T-cell (primary cell): ENCODE measurements at regions not wholly inside any gene's neighbourhood (a gene's known extent, or its start where the extent isn't known, plus 50 kb on each side); places are given as distances from the start of the nearest gene placed in this dataset.

ENCODE experiments used
- ATAC-seq, 4 experiments: fragments of 200-7000 bp in 3 of 4; fragments of 150-1000 bp in 1 of 4; cut with Tn5 transposase; replicated peaks in 1 of 4; 1 replicate in 3 of 4; 2 replicates in 1 of 4; pipeline ENCODE4 v1.10.0; 2021; ENCODE audit warnings: moderate library complexity in 3 of 4, mild to moderate bottlenecking in 2 of 4, moderate number of reproducible peaks in 1 of 4
- CTCF ChIA-PET, 2 donors: fragments of 300-600 bp; sonication (Branson Sonifier 250); formaldehyde crosslinking; loops; one replicate each; lab custom pipeline; 2022; ENCODE audit warnings: antibody characterized with exemption in 2 of 2; lab: Charles Lee
- POLR2A ChIA-PET, 2 donors: fragments of 300-600 bp; sonication (Branson Sonifier 250); formaldehyde crosslinking; loops; one replicate each; lab custom pipeline; 2022; ENCODE audit warnings: antibody characterized with exemption in 2 of 2; lab: Charles Lee
- DNase-seq, 35 experiments: peaks; one replicate each; pipeline versions ENCODE4 v3.0.0 to v3.0.0-alpha.2; 2013 to 2023
- H3K27ac ChIP-seq: one replicate; pipeline ENCODE4 v1.5.1; 2013; ENCODE audit warnings: low read length
- H3K27me3 ChIP-seq, 2 experiments: replicated peaks in 1 of 2; 1 replicate in 1 of 2; 2 replicates in 1 of 2; pipeline versions ENCODE4 v1.6.1 to v1.7.0; 2013; ENCODE audit warnings: low read length in 1 of 2, mixed read lengths in 1 of 2; ENCODE audit not compliant: control insufficient read depth in 2 of 2, insufficient read depth in 2 of 2; ENCODE audit errors: extremely low read depth in 1 of 2
- H3K36me3 ChIP-seq, 2 donors: 1 replicate in 1 of 2; 2 replicates in 1 of 2; pipeline versions ENCODE4 v1.6.1 to v1.7.0; 2013; ENCODE audit warnings: low read length in 1 of 2; ENCODE audit not compliant: control insufficient read depth in 2 of 2, insufficient read depth in 1 of 2; ENCODE audit errors: extremely low read depth in 1 of 2
- H3K4me1 ChIP-seq, 2 experiments: 1 replicate in 1 of 2; 2 replicates in 1 of 2; pipeline versions ENCODE4 v1.6.1 to v1.7.0; 2013; ENCODE audit warnings: low read length in 2 of 2, mixed read lengths in 1 of 2; ENCODE audit not compliant: insufficient read depth in 2 of 2, control insufficient read depth in 1 of 2; ENCODE audit errors: extremely low read depth in 1 of 2
- H3K4me3 ChIP-seq, 2 donors: 1 replicate in 1 of 2; 2 replicates in 1 of 2; pipeline versions ENCODE4 v1.5.1 to v1.7.0; 2013; ENCODE audit warnings: mild to moderate bottlenecking in 2 of 2, low read length in 1 of 2, moderate library complexity in 1 of 2; ENCODE audit not compliant: control insufficient read depth in 1 of 2; ENCODE audit errors: extremely low read depth in 1 of 2
- H3K9me3 ChIP-seq: 2 replicates; pipeline ENCODE4 v1.7.0; 2013
- H3K27ac Mint-ChIP-seq, 2 donors: one replicate each; pipeline ENCODE4 v1.8.0; 2020 to 2021; ENCODE audit warnings: mild to moderate bottlenecking in 2 of 2, mixed read lengths in 2 of 2
- H3K27me3 Mint-ChIP-seq, 2 donors: one replicate each; pipeline ENCODE4 v1.8.0; 2021 to 2022; ENCODE audit warnings: mixed read lengths in 2 of 2
- H3K36me3 Mint-ChIP-seq: one replicate; pipeline ENCODE4 v1.8.0; 2021; ENCODE audit warnings: mixed read lengths
- H3K4me1 Mint-ChIP-seq, 3 donors: one replicate each; pipeline ENCODE4 v1.8.0; 2020 to 2022; ENCODE audit warnings: mixed read lengths in 3 of 3, mild to moderate bottlenecking in 1 of 3
- H3K4me3 Mint-ChIP-seq, 3 donors: one replicate each; pipeline ENCODE4 v1.8.0; 2020 to 2022; ENCODE audit warnings: mild to moderate bottlenecking in 3 of 3, mixed read lengths in 3 of 3, moderate library complexity in 3 of 3
- H3K9me3 Mint-ChIP-seq, 3 donors: one replicate each; pipeline ENCODE4 v1.8.0; 2020 to 2022; ENCODE audit warnings: mixed read lengths in 3 of 3
- WGBS: methylation state at CpG from one replicate; pipeline ENCODE4 v1.1.5; 2013; ENCODE audit warnings: missing lambda C conversion rate; ENCODE audit not compliant: insufficient coverage; 5-methylcytosine and 5-hydroxymethylcytosine counted together

DNA sequence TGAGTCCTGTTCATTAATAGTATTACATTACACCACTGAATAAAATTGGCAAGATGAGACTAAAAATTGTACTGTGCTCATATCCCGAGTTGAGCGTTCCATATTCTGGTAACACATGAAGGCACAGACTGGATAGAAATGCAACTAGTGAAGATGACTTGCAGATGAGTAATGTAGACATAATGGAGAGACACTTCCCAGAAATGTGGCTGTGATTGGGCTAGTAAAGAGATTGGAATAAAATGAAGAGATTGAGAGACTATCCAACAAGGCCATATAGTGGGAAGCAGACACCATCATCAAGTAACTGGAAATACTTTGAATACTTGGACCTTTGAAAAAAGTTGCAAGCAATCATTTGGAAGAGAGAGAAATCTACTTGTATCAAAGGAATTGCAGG, 77.3 kb downstream of the DCAF8L1 start:
- Mint-ChIP-seq H3K36me3 (no peaks in the 10 kb centered on the region), H3K27ac (no peak overlapping the region), H3K9me3 (peaks cover 3 to 5% (median 4%) of the 10 kb centered on the region in 3 donors), H3K4me3 (no peak overlapping the region), H3K27me3 (no peaks in the 10 kb centered on the region), H3K4me1 (no peaks in the 10 kb centered on the region)
- WGBS = no CpG with 5 or more reads among the region's 2 CpGs
- Histone ChIP-seq H3K36me3 (no peaks in the 10 kb centered on the region), H3K27me3 (no peaks in the 10 kb centered on the region), H3K4me3 (no peak overlapping the region), H3K9me3 (no peaks in the 10 kb centered on the region), H3K4me1 (no peaks in the 10 kb centered on the region), H3K27ac (no peak overlapping the region)
- DNase-seq = no peak
- ChIA-PET POLR2A (no interaction called here), CTCF (no interaction called here)
- ATAC-seq = no peak

- Histone ChIP-seq H3K4me1 (no peaks in the 10 kb centered on the region), H3K36me3 (no peaks in the 10 kb centered on the region), H3K27ac (no peak overlapping the region), H3K9me3 (no peaks in the 10 kb centered on the region), H3K27me3 (no peaks in the 10 kb centered on the region), H3K4me3 (no peak overlapping the region)
- H3K4me1 Mint-ChIP-seq = no peaks in the 10 kb centered on the region
- no CpG with 5 or more reads among the region's 2 CpGs for WGBS
- CTCF ChIA-PET = no interaction called here
- ATAC-seq = no peak
- no peak for DNase-seq
- peaks cover 7 to 12% (median 10%) of the 10 kb centered on the region in 3 donors for H3K9me3 Mint-ChIP-seq
- H3K4me3 Mint-ChIP-seq = no peak overlapping the region
- no peaks in the 10 kb centered on the region for H3K27me3 Mint-ChIP-seq
- H3K27ac Mint-ChIP-seq = no peak overlapping the region
- no peaks in the 10 kb centered on the region for H3K36me3 Mint-ChIP-seq
- POLR2A ChIA-PET = no interaction called here
These were observed 86.1 kb downstream of the MAGEB10 start for GRCh38 chrX:27893871-27894270.

DNA sequence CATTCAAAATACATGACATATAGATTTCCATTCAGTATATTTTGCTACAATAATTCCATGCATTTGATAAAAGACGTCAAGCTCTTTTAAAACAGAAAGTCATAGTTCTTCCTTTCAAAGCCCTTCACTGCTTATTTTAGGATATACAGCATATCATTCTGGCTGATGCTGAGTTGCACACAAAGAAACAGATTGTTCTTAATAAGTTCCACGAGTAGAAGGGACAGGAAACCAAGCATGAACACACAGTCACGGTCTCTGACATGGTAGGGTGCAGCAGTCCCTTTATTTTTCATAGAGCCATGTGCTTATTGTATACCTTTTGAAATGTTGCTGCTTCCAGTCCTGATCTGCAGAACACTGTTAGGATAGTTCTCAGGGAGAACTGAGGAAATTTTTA, 85.4 kb downstream of the MAGEB10 start:
- ATAC-seq = no peak
- Histone ChIP-seq H3K9me3 (no peaks in the 10 kb centered on the region), H3K27me3 (no peaks in the 10 kb centered on the region), H3K27ac (no peak overlapping the region), H3K4me1 (no peaks in the 10 kb centered on the region), H3K36me3 (no peaks in the 10 kb centered on the region), H3K4me3 (no peak overlapping the region)
- Mint-ChIP-seq H3K27me3 (no peaks in the 10 kb centered on the region), H3K36me3 (no peaks in the 10 kb centered on the region), H3K4me3 (no peak overlapping the region), H3K9me3 (peaks cover 6 to 10% (median 8%) of the 10 kb centered on the region in 3 donors), H3K27ac (no peak overlapping the region), H3K4me1 (no peaks in the 10 kb centered on the region)
- no peak for DNase-seq
- POLR2A ChIA-PET = no interaction called here
- no CpG with 5 or more reads among the region's 3 CpGs for WGBS
- CTCF ChIA-PET = no interaction called here

- ChIA-PET CTCF (no interaction called here), POLR2A (no interaction called here)
- Histone ChIP-seq H3K27me3 (no peaks in the 10 kb centered on the region), H3K4me1 (no peaks in the 10 kb centered on the region), H3K27ac (no peak overlapping the region), H3K9me3 (no peaks in the 10 kb centered on the region), H3K36me3 (no peaks in the 10 kb centered on the region), H3K4me3 (no peak overlapping the region)
- no CpG with 5 or more reads among the region's 1 CpG for WGBS
- Mint-ChIP-seq H3K36me3 (no peaks in the 10 kb centered on the region), H3K4me3 (no peak overlapping the region), H3K27me3 (no peaks in the 10 kb centered on the region), H3K4me1 (no peaks in the 10 kb centered on the region), H3K27ac (no peak overlapping the region), H3K9me3 (peaks cover 3 to 8% (median 7%) of the 10 kb centered on the region in 3 donors)
- ATAC-seq = no peak
- DNase-seq = no peak
These were observed 82.8 kb downstream of the MAGEB10 start for GRCh38 chrX:27890611-27891010.

- Mint-ChIP-seq H3K36me3 (no peaks in the 10 kb centered on the region), H3K9me3 (peaks cover 3 to 8% (median 7%) of the 10 kb centered on the region in 3 donors), H3K4me3 (no peak overlapping the region), H3K27ac (no peak overlapping the region), H3K4me1 (no peaks in the 10 kb centered on the region), H3K27me3 (no peaks in the 10 kb centered on the region)
- no peaks in the 10 kb centered on the region for H3K4me1 ChIP-seq
- ChIA-PET POLR2A (no interaction called here), CTCF (no interaction called here)
- H3K27ac ChIP-seq = no peak overlapping the region
- no CpG with 5 or more reads among the region's 2 CpGs for WGBS
- ATAC-seq (no peak), DNase-seq (no peak)
- no peaks in the 10 kb centered on the region for H3K9me3 ChIP-seq
- H3K4me3 ChIP-seq = no peak overlapping the region
- H3K27me3 ChIP-seq = no peaks in the 10 kb centered on the region
- H3K36me3 ChIP-seq = no peaks in the 10 kb centered on the region
These were observed 82.1 kb downstream of the MAGEB10 start for GRCh38 chrX:27889878-27890277.

- WGBS = no CpG with 5 or more reads among the region's 5 CpGs
- Histone ChIP-seq H3K36me3 (no peaks in the 10 kb centered on the region), H3K9me3 (no peaks in the 10 kb centered on the region), H3K4me3 (no peak overlapping the region), H3K4me1 (no peaks in the 10 kb centered on the region), H3K27me3 (no peaks in the 10 kb centered on the region), H3K27ac (no peak overlapping the region)
- Mint-ChIP-seq H3K9me3 (peaks cover 0 to 3% (median 0%) of the 10 kb centered on the region in 3 donors), H3K36me3 (no peaks in the 10 kb centered on the region), H3K27ac (no peak overlapping the region), H3K4me1 (no peaks in the 10 kb centered on the region), H3K4me3 (no peak overlapping the region), H3K27me3 (no peaks in the 10 kb centered on the region)
- ChIA-PET CTCF (interaction anchor here in 1 of 2 donors (0.6 kb wide), 1 partner anchor 12 kb away, joined by 12 read pairs; no protein-coding TSS in a partner anchor), POLR2A (no interaction called here)
- ATAC-seq (no peak), DNase-seq (no peak)
These were observed 76.9 kb downstream of the MAGEB10 start for GRCh38 chrX:27884654-27885053.

- Histone ChIP-seq H3K4me1 (no peaks in the 10 kb centered on the region), H3K9me3 (no peaks in the 10 kb centered on the region), H3K4me3 (no peak overlapping the region), H3K36me3 (no peaks in the 10 kb centered on the region), H3K27me3 (no peaks in the 10 kb centered on the region), H3K27ac (no peak overlapping the region)
- Mint-ChIP-seq H3K4me1 (no peaks in the 10 kb centered on the region), H3K27me3 (no peaks in the 10 kb centered on the region), H3K36me3 (no peaks in the 10 kb centered on the region), H3K9me3 (peaks cover 0 to 3% (median 0%) of the 10 kb centered on the region in 3 donors), H3K27ac (no peak overlapping the region), H3K4me3 (no peak overlapping the region)
- ChIA-PET CTCF (no interaction called here), POLR2A (no interaction called here)
- ATAC-seq (no peak), DNase-seq (no peak)
- no CpG with 5 or more reads among the region's 3 CpGs for WGBS
These were observed 75.8 kb downstream of the MAGEB10 start for GRCh38 chrX:27883468-27884092.
